HG02763 (cell line): ENCODE measurements at regions not wholly inside any gene's neighbourhood (a gene's known extent, or its start where the extent isn't known, plus 50 kb on each side); places are given as distances from the start of the nearest gene placed in this dataset.
"Not testable (repeated sequence)": the region's sequence is repeated elsewhere in the genome, so short reads cannot be mapped to it uniquely, and the experiment has no call there.

Experiments used
- ATAC-seq: cut with Tn5 transposase; IDR thresholded peaks from one replicate; pipeline ENCODE4 v1.9.1; 2021; ENCODE audit warnings: mild to moderate bottlenecking, moderate library complexity; ENCODE audit not compliant: unreplicated experiment

DNA sequence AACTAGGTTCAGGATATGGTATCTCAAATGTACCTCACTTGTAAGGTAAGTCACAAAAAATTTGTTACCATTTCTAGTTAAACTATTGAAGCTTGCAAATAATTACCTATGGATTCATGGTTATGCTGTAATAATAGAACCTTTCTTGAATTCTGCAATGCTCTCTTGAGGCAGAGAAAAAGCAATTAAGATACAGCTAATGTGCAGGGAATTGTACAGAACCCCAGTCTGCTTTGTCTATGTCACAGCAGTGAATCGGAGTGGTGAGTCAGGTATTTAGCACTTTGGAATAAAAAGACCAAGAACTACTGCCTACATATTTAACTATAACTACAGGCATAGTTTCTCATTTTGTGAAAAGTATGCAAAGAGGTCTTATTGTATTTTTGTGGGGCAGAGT lies 228.7 kb upstream of the GOT2 start:
- ATAC-seq: no peak

DNA sequence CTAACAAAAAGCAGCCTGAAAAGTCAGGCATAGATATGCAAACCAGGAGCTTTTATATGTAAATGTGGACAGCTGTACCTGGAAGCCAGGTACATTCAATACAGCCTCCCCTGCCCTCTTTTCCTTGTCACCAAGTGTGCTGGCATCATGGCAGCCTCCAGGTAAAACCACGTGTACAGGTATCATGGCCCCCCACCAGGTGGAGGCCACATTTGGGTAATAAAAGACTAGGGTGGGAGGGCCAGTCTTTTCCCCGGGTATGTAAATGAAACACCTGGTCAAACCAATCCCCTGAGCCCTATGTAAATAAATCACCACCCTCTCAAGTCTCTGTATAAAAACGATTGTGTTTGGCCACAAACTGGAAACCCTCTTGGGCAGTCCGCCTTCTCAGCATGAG lies 226.4 kb upstream of the GOT2 start:
- no peak for ATAC-seq

DNA sequence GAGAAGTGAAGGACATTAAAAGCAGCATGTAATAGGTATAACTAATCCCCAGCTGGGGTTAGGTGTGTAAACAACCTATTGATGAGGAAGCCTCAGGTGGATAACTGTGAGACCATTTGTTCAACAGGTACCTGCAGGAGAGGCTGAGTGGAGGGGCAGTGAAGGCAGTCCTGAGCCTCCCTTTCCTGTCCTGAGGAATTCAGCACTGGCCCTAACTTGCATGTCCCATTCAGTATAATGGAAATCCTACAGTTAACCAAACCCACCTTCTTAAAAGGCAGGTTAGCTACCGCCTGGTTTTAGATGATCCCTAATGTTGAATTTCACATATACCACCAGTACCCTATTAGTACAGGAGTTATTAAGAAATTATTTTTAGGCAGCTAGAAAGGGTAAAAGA lies 225.9 kb upstream of the GOT2 start:
- no peak for ATAC-seq

DNA sequence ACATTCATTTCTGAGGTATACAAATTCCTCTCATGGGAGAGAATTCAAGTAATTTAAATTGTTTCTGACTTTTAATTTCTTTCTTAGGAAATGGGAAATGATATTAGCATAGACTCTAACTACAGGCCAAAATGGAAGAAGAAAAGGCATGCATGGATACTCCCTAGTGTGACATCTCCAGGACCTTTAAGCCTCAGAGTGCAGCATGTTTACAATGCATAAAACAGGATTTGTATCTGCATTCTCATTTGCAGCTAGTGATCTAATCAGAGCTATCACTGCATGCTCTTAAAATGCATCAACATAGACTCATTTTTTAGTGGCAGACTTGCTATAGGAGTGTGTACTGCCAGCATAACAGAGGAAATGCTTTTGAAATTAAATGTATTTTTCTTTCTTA lies 224.6 kb upstream of the GOT2 start:
- ATAC-seq: no peak

DNA sequence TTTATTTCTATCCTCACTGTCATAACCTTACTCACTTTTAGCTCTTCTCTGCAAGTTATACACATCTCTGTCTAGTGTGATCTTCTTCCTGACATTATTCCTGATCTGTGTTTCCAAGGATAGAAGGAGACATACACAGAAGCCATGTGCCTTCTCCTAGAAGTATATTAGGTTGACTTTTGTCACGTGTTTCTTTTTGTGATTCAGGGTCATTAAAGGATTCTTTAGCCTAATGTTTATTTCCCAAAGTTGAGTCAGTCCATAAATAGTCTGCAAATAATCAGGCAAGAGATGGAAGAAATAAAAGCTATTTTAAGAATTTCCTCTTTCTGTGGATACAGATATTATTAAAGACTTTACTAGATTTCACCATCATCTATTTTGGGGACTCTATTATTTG lies 214.1 kb upstream of the GOT2 start:
- no peak for ATAC-seq

DNA sequence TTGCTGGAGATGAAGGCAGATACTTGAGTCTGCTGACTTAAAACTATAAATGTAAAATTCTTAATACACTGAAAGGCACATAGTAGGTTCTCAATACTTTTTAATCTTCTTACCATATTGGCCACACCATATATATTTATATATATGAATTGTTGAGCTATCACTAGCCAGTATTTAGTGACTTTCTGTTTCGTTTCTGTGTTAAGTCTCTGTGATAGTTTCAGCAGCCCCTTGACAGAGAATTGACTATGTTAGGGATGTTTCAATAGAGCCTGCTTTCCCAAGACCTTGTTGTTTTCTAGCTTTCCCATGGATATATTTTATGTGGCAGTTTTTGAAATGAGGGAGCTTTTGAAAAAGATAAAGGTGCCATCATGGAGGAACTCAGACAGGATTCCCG lies 206.5 kb upstream of the GOT2 start:
- ATAC-seq: no peak

DNA sequence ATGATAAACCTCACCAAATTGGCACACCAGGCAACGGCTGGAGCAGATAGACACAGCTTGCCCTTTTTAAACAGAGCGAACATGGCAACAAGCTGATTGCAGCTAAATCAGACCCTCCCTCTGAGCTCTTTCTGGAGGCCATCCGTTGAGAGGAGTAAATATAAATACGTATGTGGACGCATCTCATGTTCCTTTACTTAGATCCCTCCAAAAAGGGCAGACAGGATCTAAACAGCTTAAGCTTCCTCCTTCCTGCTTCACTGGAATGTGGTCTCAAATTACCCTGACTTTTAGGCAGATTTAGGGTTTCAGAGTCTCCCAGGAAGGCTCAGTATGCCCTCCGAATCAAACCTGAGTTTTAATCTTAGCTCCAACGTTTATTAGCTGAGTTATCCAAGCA lies 204.7 kb upstream of the GOT2 start:
- no peak for ATAC-seq

DNA sequence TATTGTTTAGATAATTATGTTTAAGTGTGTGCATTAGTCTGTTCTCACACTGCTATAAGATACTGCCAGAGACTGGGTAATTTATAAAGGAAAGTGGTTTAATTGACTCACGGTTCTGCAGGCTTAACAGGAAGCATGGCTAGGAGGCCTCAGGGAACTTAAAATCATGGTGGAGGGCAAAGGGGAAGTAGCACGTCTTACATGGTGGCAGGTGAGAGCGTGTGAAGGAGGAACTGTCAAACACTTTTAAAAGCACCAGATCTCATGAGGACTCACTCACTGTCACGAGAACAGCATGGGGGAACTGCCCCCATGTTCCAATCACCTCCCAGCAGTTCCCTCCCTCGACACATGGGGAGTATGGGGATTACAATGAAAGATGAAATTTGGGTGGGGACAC lies 203.5 kb upstream of the GOT2 start:
- ATAC-seq: no peak

DNA sequence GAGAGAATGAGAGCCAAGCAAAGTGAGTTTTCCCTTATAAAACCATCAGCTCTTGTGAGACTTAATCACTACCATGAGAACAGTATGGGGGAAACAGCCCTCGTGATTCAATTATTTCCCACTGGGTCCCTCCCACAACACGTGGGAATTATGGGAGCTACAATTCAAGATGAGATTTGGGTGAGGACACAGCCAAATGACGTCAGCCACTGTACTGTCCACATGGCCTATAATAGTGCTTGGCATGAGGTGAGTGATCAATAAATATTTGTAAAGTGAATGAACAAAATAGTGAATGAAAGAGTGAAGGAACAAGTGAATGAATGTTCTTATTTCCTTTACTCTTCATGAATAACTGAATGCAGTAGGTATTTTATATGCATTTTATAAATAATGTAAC lies 199.1 kb upstream of the GOT2 start:
- ATAC-seq: no peak

DNA sequence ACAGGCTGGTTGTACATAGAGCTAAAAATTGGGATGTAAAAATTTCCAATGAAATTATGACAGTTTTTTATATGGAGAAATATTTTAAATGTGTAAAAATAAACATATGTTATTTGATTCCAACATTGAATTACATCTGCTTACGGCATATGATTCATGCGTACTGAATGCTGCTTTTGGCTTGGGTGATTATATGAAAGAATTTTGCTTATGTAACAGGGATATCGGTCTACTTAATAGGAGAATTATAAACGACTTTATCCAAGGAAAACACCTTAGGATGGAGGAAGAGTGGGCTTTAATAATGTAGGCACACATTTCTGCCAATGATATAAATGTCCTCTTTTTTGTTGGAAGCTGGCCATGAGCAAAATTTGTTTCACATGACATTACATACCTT lies 197.3 kb upstream of the GOT2 start:
- no peak for ATAC-seq

DNA sequence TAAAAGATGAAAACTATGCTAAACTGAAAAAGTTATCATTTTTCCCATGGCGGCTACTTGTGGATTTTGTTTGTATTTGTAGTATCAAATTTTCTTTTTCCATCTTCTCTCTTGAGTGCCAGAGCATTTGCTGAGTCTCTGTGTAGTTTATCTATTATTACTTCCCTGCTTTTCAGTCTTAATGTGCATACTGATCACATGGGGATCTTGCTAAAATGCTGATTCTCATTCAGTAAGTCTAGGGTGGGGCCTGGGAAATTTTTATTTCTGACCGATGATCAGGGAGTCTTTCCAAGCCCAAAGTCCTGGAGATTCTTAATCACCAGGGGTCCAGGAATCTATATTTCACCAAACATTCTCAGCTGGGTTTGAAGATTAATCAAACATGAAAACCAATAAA lies 189.0 kb upstream of the GOT2 start:
- ATAC-seq: no peak

DNA sequence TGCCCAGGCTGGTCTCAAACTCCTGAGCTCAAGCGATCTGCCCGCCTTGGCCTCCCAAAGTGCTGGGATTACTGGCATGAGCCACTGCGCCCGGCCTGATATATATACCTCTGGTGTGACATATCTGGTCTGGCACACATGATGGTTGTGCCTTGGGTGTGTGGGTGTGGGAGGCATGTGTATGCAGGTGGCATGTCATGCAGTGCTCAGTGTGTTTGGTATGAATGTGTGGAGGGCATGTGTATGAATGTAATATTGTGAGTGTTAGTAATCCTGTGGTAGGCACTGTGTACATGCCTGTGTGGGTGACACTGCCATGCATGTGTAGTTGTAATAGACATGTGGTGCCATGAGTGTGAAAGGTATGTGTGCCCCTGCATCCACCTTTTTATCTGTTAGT lies 179.3 kb upstream of the GOT2 start:
- ATAC-seq: no peak

DNA sequence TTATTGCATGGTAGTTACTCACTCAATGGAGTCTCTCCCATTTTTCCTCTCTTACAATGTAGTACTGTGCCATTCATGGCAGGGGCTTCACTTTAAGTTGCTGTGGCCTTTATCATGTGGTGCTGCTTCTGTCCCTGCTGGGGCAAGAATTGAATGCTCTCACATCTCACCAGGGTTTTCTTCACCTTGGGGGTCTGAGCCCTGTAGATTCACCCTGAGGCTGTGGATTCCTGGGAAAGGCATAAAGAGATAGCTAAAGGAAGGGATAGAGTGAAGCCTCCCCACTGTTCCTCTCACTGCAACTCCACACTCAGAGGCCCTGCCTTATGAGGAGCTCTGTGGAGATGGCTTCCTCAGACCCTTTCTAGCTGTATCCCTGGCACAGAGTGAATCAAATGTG lies 178.5 kb upstream of the GOT2 start:
- ATAC-seq: no peak

DNA sequence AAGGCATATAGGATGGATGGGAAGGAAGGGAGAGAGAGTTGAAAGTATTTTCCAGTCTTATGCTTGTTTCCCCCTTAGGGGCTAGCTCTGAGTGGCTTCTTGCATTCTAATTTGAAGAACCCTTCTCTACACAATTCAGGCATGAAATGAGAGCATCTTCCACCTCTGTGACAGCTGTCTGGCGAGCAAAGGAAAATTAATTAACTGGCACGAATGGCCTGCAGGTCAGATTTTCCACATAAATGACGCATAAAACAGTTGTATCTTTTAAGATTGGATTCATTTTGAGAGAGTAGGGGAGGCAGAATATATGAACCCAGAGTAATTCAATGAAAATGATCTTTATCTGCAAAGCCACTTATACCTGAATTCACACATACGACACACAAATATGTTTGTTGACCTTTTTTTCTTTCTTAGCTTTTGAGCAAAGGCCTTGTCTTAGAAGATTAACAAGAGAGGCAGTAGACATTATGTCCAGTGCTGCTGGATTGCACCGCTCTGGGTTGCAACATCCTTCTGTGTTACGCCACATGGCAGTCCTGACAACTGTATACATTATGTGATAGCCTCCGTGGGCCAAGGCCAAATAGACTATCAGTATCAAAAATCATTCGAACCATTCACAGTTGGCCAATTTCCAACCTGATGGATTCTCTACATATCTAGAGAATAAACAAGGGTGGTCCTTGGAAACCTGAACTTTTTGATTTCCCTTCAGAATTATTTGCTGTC lies 173.0 kb upstream of the GOT2 start:
- ATAC-seq: no peak

DNA sequence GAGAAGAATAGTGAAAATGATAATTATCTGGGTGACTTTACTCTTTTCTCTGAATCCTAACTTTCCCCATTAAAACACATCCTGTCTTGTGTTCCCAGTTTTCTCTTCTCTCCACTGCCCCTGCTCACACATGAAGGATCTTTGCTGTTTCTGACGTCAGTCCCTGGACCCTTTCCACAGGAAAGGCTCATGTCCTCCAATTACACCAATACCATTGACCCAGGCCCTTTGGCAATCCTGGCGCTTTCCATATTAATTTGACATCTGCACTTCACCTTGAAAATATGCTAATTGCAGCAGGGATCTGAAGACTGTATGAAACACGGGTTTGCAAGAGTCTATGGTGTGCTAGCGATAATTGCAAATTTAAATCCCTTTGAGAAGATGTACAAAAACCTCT lies 170.2 kb upstream of the GOT2 start:
- ATAC-seq: no peak

DNA sequence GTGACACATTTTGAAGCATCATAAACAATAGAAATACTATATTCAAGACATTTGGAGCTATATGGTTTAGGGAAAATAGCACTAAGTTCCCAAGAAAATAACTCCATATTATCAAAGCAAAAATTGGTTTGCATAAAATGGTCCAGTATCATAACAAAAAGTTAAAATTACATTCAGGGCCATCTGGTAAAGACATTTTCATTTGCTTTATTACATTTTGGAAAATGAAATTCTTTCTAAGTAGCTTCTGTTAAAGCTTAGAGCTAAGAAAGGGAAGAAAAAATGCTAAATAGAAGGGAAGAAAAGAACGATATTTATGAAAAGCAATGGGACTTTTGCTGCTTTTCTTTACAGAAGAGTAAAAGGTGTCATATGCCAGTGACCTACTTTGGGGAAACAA lies 155.4 kb upstream of the GOT2 start:
- no peak for ATAC-seq

DNA sequence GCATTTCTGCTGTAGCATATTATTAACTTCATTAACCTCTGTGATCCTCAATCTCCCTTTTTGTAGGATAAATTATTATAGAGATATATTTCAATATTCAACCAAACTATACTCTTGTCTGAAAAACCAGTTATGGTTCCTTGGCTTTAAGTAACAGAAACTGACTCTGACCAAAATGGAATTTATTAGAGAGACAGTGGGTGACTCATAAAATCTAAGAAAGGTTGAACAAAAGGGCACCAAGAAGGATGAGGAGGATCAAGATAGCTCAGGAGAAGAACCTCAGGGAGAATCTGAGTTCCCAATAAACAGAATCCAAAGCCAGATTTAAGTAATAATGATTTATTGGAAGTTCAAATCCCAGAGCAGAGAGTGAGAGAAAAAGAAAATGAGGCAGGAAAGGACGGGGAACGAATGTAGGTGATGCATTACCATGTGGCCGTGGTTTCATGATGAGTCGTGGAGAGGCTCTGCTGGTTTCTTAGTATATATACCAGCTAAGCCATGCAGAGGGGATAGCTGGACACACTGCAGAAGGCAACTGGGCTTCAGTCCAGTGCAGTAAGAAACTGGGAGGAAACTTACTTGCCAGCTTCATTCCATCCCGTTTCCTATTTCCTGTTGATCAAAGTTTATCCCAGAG lies 151.5 kb upstream of the GOT2 start:
- ATAC-seq: peak; percentile 67

DNA sequence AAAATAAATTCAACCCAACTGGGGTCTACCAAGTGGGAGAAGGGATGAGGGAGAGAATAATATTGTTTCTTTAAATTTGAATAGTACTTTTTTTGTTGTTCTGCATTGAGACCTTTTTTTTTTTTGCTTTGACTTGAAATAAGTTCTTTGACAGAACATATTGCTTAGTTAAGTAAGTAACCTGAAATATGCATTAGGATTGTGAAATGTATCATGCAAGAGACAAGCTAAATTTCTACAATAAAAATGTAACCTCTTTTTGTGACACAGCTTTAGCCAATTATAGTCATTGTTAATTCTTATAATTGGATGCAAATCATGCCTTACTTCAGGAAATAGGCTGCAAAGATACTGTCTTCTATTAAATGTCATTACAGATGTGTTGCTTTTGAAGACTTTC lies 150.0 kb upstream of the GOT2 start:
- no peak for ATAC-seq

DNA sequence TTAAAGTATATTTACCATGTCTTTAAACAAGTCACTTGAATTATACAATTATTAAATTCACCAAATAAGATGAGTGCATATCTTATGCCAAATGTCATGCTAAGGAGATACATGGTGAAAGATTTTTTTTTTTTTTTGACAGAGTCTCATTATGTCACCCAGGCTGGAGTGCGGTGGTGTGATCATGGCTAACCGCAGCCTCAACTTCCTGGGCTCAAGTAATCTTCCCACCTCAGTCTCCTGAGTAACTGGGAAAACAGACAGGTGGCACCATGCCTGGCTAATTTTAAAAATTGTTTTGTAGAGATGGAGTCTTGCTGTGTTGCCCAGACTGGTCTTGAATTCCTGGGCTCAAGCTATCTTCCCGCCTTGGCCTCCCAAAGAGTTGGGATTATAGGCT lies 149.0 kb upstream of the GOT2 start:
- no peak for ATAC-seq

DNA sequence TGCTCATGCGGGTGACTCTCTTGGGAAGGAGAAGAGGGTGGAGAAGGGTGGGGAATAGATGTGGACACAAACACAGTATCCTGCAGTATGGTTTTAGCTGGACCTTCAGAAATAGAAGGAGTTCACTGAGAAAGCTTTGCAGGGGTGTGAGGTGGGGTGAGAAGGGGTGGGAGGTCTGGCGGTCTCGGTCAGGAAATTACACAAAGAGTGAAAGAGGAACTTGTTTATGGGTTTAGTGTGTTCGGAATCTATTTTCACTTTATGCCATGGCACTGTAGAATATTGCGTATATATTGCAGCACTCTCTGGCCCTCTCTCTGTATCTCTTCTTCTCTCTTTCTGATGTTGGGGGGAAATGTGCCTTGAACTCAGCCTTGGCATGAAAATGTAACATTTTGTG lies 148.2 kb upstream of the GOT2 start:
- peak; percentile 94 for ATAC-seq

DNA sequence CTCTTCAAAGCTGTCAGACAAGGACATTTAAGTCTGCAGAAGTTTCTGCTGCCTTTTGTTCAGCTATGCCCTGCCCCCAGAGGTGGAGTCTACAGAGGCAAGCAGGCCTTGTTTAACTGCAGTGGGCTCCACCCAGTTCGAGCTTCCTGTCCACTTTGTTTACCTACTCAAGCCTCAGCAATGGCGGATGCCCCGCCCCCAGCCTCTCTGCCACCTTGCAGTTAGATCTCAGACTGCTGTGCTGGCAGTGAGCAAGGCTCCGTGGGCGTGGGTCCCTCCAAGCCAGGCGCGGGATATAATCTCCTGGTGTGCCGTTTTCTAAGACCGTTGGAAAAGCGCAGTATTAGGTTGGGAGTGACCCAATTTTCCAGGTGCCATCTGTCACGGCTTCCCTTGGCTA lies 144.5 kb upstream of the GOT2 start:
- not testable (repeated sequence) for ATAC-seq

DNA sequence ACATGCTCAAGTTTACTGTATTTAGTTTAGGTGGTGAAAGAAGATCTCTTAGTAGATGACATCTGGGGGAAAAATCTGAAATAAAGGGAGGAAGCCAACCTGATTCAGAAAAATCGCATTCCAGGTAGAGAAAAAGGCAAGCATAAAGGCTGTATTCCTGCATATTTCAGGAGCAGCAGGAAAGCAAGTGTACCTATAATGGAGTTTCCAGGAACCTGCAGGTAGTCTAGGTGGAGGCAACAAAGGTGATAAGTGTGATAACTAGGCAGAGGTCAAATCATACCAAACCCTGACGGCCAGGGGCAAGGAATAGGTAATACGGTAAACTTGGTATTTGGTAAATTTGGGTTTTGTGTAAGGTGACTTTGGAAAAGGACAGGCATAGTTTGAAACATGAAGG lies 132.8 kb upstream of the GOT2 start:
- no peak for ATAC-seq

DNA sequence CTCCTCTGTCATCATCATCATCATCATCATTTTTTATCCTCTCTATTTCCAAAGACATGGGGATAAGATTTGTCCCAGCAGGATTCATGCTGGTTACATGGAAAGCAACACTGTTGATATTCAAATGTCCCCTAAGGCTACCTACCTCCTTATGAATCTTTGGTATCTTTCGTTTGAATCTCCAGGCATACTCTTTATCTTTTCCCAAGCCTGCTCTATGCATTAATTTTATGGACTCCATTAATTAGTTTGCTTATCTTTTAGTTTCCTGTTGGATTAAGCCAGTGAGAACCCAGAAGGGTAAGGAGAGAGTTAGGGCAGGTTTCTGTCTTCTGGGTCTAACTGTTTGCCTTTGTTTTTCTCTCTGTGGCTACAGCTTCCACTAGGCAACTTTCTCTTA lies 129.6 kb upstream of the GOT2 start:
- no peak for ATAC-seq
